GM21717 (cell line): ENCODE measurements at regions not wholly inside any gene's neighbourhood (a gene's known extent, or its start where the extent isn't known, plus 50 kb on each side); places are given as distances from the start of the nearest gene placed in this dataset.
"Not testable (repeated sequence)": the region's sequence is repeated elsewhere in the genome, so short reads cannot be mapped to it uniquely, and the experiment has no call there.

Experiments used
- ATAC-seq: cut with Tn5 transposase; IDR thresholded peaks from one replicate; pipeline ENCODE4 v1.9.1; 2021; ENCODE audit warnings: mild to moderate bottlenecking, moderate library complexity; ENCODE audit not compliant: unreplicated experiment

DNA sequence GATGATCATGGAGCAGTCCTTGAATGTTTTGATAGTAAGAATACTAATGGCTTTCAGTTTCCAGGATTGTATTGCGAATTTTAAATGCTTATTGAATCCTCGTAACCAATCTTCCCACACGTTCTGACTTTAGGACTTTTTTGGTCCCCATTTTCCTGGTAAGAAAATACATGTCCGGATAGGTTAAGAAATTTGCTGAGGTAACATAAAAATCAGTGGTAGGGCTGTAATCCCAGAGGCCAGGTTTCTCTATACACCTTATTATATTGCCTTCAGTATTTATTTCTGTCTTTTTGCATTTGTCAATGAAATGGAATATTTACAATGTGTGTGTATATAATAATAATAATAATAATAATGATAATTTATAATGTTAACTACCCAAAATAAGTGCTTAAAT is 603.2 kb downstream of the TMEM182 start:
- no peak for ATAC-seq

DNA sequence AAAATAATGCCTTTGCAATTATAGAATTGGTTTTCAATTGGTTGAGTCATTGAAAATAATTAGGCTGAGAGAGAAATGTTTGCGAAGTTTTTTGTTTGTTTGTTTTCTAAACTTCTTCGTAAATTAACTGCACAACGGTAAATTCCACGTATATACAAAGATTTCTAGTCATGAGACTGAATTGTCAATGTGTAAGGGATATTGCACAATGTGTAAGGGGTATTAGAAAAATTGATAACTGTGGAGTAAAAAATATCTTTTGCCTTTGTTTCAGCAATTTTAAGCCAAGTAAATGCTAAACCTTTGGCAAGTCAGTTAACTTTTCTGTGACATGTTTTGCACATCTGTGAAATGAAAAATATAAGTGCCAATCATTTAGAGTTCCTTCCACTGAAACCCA is 606.0 kb downstream of the TMEM182 start:
- no peak for ATAC-seq

DNA sequence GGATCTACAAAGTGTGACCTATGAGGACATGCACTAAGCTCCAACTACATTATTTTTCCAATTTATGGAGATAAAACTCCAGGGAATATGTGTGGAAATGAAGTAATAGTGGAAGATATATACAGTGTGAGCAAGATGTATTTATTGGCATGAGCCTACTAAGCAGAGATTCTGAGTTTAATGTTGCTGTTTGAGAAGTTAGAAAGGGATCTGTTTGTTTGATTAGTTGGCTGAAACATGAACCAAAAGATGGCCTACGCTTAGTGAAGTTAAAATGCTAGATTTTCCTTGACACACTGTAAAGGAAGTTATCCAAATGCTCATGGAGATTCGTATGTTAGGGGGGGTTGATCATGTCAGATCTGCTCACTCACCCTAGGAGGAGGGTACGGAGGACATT is 621.7 kb downstream of the TMEM182 start:
- ATAC-seq = no peak

DNA sequence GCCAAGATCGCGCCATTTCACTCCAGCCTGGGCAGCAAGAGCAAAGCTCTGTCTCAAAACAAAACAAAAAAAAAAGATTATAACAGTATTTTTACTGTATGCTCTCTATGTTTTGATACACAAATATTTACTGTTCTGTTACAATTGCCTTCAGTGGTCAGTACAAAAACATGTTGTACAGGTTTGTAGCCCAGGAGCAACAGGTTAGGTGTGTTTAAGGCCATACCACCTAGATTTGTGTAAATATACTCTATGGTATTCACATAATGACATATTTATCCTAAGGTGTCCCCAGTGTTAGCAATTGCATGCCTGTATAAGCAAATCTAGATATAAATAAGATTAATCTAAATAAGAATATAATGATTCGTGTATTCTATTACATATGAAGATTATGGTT is 625.0 kb downstream of the TMEM182 start:
- no peak for ATAC-seq

DNA sequence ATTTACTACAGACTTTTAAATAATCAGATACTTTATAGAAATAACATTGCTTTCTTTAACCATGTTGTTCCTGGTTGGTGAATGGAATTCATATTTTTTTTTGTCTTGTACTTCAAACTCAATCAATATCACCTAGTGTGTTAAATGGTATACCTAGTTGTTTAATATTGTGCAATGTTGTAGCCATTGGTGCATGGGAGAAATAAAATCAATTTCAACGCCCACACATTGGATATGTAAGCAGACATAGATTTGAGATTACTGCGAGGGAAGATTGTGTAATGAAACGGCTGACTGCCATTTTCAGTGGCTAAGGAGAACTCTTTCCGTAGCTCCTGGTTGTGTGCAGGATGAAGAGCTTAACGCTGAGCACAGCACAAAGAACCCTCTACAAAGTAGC is 626.1 kb downstream of the TMEM182 start:
- no peak for ATAC-seq

DNA sequence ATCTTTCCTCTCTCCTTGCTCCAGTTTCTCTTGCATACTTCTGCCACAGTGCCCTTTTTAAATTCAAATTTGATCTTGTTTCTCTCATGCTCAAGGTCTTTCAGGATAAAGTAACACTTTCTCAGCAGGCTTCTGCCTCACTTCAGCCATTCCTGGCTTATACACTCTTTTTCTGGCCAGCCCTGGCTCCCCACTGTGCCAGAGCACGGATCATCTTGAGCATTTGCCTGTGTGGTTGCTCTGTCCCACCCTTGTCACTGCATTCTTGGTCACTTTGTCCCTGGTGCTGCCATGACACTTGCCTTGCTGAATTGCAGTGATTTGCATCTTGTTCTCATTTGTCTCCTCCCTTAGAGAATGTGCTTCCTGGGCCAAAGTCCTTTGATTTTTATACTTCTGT is 634.3 kb downstream of the TMEM182 start:
- no peak for ATAC-seq

DNA sequence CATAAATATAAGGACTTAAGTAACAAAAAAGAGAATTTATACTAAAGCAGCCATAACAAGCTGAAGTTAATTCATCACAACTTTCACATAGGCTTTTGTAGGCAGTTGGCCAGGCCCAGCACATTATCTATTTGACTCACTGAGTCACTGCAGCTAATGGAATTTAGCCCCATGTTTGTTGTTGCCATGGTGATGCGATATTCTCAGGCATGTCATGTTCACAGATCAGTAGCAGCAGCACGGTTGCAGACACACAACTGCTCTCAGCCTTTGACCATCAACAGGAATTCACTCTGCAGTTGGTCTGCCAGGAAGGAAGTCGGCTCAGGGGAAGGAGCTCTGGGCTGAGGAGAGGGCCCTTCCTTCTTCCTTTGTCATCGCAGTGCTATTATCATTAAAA is 639.8 kb downstream of the TMEM182 start:
- ATAC-seq = no peak

DNA sequence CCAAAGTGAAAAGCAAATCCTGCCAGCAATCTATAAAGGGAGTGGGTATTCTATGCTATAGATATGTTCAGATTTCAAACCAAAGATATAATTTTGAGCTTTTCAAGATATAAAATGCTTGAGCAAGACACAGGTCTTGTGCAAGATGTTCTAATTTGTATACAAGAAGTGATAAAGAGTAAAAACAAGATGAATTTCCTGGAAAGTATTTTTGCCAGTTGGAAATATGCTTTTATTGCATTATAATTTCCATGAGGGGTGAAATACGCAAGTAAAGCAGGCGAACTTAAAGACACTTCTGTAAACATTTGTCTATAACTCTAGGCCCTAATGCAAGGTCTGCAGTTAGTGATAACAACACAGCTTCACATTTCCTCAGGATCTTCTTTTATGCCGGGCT is 640.5 kb downstream of the TMEM182 start:
- no peak for ATAC-seq

DNA sequence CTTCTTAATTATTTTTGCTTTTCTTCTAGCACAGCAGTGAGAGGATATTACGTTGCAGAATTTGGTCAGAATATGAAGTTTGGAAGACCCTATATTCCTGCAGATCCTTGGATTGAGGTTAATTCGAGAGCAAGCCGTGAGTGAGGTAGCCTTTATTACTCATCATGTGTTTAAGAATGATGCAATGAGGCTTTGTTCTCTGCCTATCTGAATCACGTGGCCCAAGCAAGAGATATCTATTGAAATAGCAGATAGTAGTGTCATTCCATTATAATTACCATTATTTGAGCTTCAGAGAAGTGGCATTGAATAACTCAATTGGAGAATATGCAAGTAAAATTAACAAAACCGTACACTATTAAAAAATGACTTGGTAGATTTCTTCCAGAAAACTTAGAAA is 641.1 kb downstream of the TMEM182 start:
- no peak for ATAC-seq

DNA sequence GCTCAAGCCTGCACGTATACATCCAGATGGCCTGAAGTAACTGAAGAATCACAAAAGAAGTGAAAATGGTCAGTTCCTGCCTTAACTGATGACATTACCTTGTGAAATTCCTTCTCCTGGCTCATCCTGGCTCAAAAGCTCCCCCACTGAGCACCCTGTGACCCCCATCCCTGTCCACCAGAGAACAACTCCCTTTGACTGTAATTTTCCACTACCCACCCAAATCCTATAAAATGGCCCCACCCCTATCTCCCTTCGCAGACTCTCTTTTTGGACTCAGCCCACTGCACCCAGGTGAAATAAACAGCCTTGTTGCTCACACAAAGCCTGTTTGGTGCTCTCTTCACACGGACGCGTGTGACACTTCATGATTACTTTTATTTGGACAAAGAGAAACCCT is 641.6 kb downstream of the TMEM182 start:
- ATAC-seq = not testable (repeated sequence)

DNA sequence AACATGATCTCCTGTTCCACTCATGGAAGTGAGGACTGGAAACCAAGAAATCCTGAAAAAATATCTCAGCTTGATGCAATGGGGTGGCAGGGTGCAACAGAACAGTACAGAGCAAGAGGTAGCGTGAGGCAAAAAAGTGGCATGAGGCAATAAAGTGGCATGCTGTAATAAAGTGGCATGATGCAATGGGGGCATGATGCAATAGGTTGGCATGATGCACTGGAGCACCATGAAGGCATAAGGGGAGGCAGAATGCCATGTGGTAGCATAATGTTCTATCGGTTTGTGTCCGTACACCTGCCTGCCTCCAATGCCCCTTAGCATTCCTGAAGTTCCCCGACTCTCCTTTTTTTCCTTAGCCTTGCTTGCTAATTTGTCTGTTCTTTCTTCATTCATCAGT is 648.4 kb downstream of the TMEM182 start:
- no peak for ATAC-seq

DNA sequence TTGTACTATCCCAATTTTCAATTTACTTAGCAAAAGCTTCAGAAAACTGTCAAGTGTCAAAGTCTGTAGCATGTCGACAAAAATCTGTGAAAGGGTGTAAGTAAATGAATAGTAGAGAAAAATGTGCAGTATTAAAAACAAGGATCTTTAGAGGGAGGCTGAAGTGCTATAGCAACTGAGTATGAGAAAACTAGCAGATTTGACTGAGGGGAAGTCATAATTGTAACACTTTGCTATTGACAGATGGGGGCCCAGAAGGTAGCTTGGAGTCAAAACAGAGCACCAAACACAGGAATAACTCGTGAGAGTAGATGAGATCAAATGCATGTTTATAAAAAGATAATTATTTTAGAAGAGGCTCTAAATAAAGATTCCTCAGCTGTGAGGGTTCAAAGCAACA is 657.7 kb downstream of the TMEM182 start:
- ATAC-seq = no peak

DNA sequence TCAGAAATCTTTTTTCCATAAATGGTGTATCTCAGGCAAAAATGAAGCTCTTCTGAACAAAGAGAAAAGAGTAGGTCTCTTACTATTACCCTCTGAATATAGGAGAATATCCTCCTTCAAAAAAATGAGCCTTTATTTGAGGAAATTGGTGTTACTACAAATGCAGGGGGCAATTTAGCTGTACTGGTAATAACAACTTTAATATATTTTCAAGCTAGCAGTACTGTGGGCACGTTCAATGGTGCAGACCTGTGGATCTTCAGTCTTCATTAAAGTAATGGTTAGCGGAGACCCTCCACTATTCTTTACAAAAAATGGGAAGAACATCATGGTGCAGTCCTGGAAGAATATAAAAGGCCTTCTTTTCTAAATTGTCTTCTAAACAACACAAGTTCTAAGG is 661.3 kb downstream of the TMEM182 start:
- no peak for ATAC-seq

DNA sequence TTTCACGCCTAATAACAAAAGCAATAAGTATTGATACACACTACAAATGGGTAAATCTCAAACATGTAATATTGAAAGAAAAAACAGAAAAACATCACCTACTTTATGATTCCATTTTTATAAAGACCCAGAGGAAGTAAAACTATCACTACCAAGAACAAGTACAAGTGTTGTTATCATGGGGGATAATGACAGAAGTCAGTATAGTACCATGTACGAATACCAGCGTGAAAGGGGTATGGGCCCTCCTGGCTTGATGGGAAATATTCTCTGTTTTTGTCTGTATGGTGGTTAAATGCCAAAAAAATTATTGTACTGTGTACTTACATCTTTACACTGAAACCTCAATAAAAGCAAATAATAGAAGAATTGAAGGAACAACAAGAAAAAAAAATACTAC is 665.7 kb downstream of the TMEM182 start:
- ATAC-seq = no peak

DNA sequence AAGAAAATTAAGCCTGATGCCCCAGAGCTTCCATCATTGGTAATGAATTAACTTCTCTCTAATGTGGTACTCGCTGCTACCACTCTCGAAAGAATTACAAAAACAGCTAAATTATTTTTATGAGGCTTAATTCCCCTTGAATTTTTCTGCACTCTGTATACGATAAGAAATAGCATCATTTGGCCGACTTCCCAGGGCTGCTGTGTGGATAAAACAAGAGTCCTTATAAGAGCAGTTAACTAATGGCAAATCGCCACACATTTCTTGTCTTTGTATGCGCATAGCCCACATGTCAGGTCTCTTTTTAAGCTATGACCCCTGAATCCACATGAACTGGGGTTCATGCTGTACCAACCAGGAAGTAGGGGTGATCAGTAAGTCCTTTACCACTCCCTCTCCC is 668.4 kb downstream of the TMEM182 start:
- no peak for ATAC-seq

DNA sequence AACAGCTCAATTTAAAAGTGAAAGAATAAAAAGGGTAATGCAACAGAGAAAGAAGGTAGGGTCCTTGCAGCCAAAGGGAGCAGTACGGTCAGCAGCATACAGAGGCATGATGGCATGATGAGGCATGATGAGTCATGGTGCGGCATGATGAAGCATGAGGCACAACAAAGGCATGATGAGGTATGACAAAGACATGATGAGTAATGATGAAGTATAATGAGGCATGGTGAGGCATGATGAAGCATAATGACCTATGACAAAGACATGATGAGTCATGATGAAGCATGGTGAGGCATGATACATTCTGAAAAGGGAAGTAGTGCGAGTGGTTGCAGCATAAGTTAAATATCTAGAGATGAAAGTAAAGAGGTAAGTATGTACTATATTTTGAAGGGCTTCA is 673.2 kb downstream of the TMEM182 start:
- no peak for ATAC-seq

DNA sequence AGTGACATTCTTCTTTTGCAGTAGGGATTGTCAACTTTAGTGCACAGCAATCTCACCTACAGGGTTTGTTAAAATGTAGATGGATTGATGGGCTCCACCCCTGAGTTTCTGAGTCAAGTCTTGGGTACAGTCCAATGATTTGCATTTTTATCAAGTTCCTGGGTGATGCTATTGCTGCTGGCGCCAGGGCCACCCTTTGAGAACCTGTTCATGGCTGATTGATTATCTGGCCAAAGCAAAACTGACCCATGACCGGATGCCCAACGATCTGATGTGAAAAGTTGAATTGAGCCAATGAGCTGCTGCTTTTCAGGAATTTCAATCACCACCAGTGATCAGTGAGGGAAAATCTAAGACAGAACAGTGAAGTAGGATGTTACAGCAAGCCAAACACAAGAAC is 675.3 kb downstream of the TMEM182 start:
- no peak for ATAC-seq

DNA sequence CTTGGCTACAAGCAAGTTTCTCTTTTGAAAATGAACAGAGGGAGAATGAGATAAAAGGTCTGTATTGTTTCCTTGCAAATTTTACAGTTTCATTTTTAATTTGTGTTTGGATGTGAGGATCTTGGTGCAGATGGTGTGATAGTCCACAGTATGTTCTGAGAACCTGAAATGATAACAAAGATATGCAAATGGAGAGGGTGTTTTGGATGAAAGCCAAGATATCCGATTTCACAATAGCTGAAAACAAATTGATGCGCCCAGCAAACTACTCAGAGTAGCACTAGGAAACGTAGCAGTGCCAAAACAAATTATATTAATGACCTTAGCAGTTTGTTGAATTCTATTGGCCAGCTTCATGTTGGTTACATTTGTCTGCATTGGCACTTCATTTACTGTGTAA is 683.5 kb downstream of the TMEM182 start:
- ATAC-seq = no peak

DNA sequence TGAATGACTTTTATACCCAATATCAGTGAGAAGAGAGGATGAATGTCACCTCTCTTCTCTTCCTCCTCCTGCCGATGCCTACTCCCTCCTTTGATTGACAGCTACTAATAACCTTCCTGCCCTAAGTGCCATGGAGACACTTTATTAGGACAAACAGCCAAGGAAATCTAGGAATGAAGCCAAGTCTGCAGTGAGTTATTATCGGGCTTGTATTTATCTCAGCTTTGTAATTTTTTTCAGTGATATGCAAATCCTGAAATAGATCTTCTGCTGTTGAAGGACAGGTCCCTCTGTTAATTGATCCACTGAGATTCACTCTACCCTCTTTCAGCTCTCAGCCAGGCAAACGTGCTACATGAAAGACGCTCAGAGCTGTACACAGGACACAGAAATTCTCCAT is 686.7 kb downstream of the TMEM182 start:
- no peak for ATAC-seq

DNA sequence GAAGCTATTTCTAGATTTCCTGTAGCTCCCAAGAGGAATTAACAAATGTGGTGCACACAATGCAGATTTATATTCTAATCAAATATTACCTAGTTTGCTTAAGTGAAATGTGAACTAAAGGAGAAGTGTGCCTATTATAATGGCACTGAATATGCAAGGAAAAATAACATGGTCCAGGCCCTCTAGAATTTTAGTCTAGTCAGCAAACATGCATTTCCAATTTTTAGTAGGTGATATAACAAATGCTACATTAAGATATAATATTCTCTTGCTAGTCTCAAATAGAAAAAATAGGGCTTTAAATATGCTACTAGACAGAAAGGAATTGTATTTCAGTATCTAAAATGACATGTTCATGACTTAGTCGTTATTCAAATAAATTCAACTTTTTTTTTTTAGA is 689.5 kb downstream of the TMEM182 start:
- ATAC-seq = no peak

DNA sequence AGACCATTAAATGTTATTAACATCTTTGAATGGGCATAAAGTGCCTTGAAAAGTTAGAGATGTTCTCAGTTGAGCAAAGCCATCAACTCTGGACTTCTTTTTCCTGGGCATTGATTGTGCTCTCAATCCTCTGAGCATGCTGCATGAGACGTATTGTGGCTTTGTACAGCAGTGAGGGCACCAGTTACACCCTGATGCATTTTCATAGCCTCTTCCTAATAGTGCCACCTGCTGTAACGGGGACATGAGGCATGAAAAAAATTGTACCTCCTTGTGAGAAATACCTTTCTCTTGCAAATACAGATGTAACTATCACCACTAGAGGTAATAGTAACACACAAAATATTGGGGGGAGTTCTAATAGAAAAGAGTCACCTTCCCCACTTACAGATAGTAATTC is 697.5 kb downstream of the TMEM182 start:
- ATAC-seq = no peak

DNA sequence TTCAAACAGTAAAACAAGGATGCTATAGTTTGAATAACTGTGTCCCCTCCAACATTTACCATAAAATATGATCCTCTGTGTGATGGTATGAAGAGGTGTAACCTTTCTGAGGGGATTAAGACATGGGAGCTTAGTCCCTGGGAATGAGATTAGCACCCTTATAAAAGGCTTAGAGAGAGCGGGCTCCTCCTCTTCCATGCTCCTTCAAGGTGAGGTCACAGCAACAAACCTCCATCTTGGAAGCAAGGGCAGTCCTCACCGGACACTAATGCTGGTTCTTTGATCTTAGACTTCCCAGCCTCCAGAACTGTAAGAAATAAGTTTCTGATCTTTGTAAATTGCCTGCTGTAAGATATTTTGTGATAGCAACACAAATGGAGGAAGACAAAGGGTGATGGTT is 700.3 kb downstream of the TMEM182 start:
- ATAC-seq = no peak

DNA sequence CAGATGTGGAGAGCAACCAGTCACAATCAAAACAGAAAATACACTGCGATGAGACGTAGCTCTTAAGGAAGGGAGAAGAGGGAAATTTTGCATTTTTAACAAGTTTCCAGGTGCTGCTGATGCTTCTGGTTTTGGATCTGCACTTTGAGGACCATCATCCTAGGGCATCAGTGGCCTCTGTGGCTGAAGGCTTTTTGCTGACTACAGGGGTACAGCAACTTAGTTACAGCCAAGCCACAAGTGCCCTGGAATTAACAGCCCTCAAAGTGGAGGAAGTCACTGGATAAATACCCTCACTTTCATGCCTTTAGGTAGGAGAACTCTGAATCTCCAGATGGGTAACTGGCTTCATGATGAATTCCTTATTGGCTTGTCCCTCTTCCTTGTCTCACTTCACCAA is 700.9 kb downstream of the TMEM182 start:
- no peak for ATAC-seq

DNA sequence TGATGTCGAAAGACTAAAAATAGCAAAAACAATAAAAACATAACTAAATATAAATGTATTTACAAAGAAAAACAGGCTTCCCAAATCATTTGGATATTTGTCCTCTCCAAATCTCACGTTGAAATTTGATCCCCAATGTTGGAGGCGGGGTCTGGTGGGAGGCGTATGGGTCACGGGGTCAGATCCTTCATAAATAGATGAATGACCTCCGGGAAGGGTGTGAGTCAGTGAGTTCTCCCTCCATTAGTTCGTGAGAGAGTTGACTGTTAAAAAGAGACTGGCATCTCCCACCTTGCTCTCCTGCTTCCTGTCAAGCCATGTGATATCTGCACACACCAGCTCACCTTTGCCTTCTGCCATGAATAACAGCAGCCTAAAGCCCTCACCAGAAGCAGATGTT is 703.0 kb downstream of the TMEM182 start:
- ATAC-seq = no peak
